ENCODE measurements at regions not wholly inside any gene's neighbourhood (a gene's known extent, or its start where the extent isn't known, plus 50 kb on each side); places are given as distances from the start of the nearest gene placed in this dataset.

GRCh38 chr2:126971162-126971480, 72.4 kb downstream of the TEX51 start:
- FAIRE-seq = no peak
- DNase-seq (ENCODE audit: low read depth, low spot score) = no peak
- H4K20me1 ChIP-seq (ENCODE audit: control insufficient read depth, extremely low read depth, insufficient read depth, low read length) = no peaks in the 10 kb centered on the region
- no peak for TF ChIP-seq EZH2 (IDR thresholded peaks at IDR 0.05; ENCODE audit: low read length)
- TF ChIP-seq, protein P1, sequence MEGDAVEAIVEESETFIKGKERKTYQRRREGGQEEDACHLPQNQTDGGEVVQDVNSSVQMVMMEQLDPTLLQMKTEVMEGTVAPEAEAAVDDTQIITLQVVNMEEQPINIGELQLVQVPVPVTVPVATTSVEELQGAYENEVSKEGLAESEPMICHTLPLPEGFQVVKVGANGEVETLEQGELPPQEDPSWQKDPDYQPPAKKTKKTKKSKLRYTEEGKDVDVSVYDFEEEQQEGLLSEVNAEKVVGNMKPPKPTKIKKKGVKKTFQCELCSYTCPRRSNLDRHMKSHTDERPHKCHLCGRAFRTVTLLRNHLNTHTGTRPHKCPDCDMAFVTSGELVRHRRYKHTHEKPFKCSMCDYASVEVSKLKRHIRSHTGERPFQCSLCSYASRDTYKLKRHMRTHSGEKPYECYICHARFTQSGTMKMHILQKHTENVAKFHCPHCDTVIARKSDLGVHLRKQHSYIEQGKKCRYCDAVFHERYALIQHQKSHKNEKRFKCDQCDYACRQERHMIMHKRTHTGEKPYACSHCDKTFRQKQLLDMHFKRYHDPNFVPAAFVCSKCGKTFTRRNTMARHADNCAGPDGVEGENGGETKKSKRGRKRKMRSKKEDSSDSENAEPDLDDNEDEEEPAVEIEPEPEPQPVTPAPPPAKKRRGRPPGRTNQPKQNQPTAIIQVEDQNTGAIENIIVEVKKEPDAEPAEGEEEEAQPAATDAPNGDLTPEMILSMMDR (optimal IDR thresholded peaks at IDR 0.05 in 1 of 3, IDR thresholded peaks at IDR 0.05 in 1 of 3, conservative IDR thresholded peaks at IDR 0.05 in 1 of 3; ENCODE audit: extremely low read depth in 1 of 3, insufficient read depth in 2 of 3, low read length in 3 of 3) = no peak
- no peak overlapping the region for H3K9ac ChIP-seq (ENCODE audit: control insufficient read depth, extremely low read depth, insufficient read depth, low read length)
- no peaks in the 10 kb centered on the region for H3K9me3 ChIP-seq (ENCODE audit: control insufficient read depth, low read depth, low read length)
- dilution Hi-C loops (cut with MboI; ENCODE audit: extremely low pct_ligation_motif_present, low sequenced_read_pairs) = no loop called here
- H3K4me3 ChIP-seq (ENCODE audit: control insufficient read depth in 2 of 3, extremely low read depth in 1 of 3, insufficient read depth in 2 of 3, low read depth in 1 of 3, low read length in 3 of 3) = no peak overlapping the region
- H3K79me2 ChIP-seq (ENCODE audit: control insufficient read depth, insufficient read depth, low read length) = no peaks in the 10 kb centered on the region
- H3K27ac ChIP-seq (ENCODE audit: control insufficient read depth, insufficient read depth, low read length) = no peak overlapping the region
- H3K9me1 ChIP-seq (ENCODE audit: control insufficient read depth, extremely low read depth, insufficient read depth, low read length) = no peaks in the 10 kb centered on the region
- no peak overlapping the region for H2AFZ ChIP-seq (ENCODE audit: control insufficient read depth, low read length)
- no peak overlapping the region for H3K4me2 ChIP-seq (ENCODE audit: control insufficient read depth, extremely low read depth, insufficient read depth, low read depth, low read length)
- H3K4me1 ChIP-seq (ENCODE audit: control insufficient read depth, extremely low read depth, insufficient read depth, low read length) = peaks cover 3% of the 10 kb centered on the region
- H3K36me3 ChIP-seq (ENCODE audit: control insufficient read depth in 2 of 2, extremely low read depth in 1 of 2, insufficient read depth in 2 of 2, low read length in 2 of 2) = no peaks in the 10 kb centered on the region
- peaks cover 3% of the 10 kb centered on the region for H3K27me3 ChIP-seq (ENCODE audit: control insufficient read depth, extremely low read depth, insufficient read depth, low read length)

- no peak for TF ChIP-seq EZH2 (IDR thresholded peaks at IDR 0.05; ENCODE audit: low read length)
- TF ChIP-seq, protein P1 (optimal IDR thresholded peaks at IDR 0.05 in 1 of 3, IDR thresholded peaks at IDR 0.05 in 1 of 3, conservative IDR thresholded peaks at IDR 0.05 in 1 of 3; ENCODE audit: extremely low read depth in 1 of 3, insufficient read depth in 2 of 3, low read length in 3 of 3) = peak; percentile 68 to 100 (median 86)
- no peak overlapping the region for H3K27ac ChIP-seq (ENCODE audit: control insufficient read depth, insufficient read depth, low read length)
- peaks cover 8% of the 10 kb centered on the region for H3K27me3 ChIP-seq (ENCODE audit: control insufficient read depth, extremely low read depth, insufficient read depth, low read length)
Observed at GRCh38 chr2:126971481-126972278, 73.0 kb downstream of the TEX51 start.

More at GRCh38 chr2:126971481-126972278, 73.0 kb downstream of the TEX51 start:
- H3K79me2 ChIP-seq (ENCODE audit: control insufficient read depth, insufficient read depth, low read length) = no peaks in the 10 kb centered on the region
- H4K20me1 ChIP-seq (ENCODE audit: control insufficient read depth, extremely low read depth, insufficient read depth, low read length) = no peaks in the 10 kb centered on the region
- H3K9ac ChIP-seq (ENCODE audit: control insufficient read depth, extremely low read depth, insufficient read depth, low read length) = peak overlapping the region; percentile 44
- H2AFZ ChIP-seq (ENCODE audit: control insufficient read depth, low read length) = peak overlapping the region; percentile 74
- H3K36me3 ChIP-seq (ENCODE audit: control insufficient read depth in 2 of 2, extremely low read depth in 1 of 2, insufficient read depth in 2 of 2, low read length in 2 of 2) = no peaks in the 10 kb centered on the region
- H3K9me3 ChIP-seq (ENCODE audit: control insufficient read depth, low read depth, low read length) = no peaks in the 10 kb centered on the region
- H3K4me1 ChIP-seq (ENCODE audit: control insufficient read depth, extremely low read depth, insufficient read depth, low read length) = peaks cover 3% of the 10 kb centered on the region
- dilution Hi-C loops (cut with MboI; ENCODE audit: extremely low pct_ligation_motif_present, low sequenced_read_pairs) = no loop called here
- peak overlapping the region; percentile 33 to 63 (median 52) for H3K4me3 ChIP-seq (ENCODE audit: control insufficient read depth in 2 of 3, extremely low read depth in 1 of 3, insufficient read depth in 2 of 3, low read depth in 1 of 3, low read length in 3 of 3)
- H3K9me1 ChIP-seq (ENCODE audit: control insufficient read depth, extremely low read depth, insufficient read depth, low read length) = no peaks in the 10 kb centered on the region
- FAIRE-seq = no peak
- DNase-seq (ENCODE audit: low read depth, low spot score) = no peak
- H3K4me2 ChIP-seq (ENCODE audit: control insufficient read depth, extremely low read depth, insufficient read depth, low read depth, low read length) = peak overlapping the region; percentile 89
